Liver (tissue), 7 donors: ENCODE measurements at regions not wholly inside any gene's neighbourhood (a gene's known extent, or its start where the extent isn't known, plus 50 kb on each side); places are given as distances from the start of the nearest gene placed in this dataset.

Experiments used
- DNase-seq: peaks from one replicate; pipeline ENCODE4 v3.0.0-alpha.2; 2017; ENCODE audit warnings: low spot score
- H3K27ac ChIP-seq, 2 donors: one replicate each; pipeline ENCODE4 v1.7.0; 2013; ENCODE audit warnings: inconsistent platforms in 2 of 2, low read length in 2 of 2, control low read depth in 1 of 2, low read depth in 1 of 2, mild to moderate bottlenecking in 1 of 2
- H3K27me3 ChIP-seq, 4 donors: one replicate each; pipeline versions ENCODE4 v1.6.1 to v1.7.0; 2013; ENCODE audit warnings: low read length in 3 of 4, inconsistent platforms in 1 of 4, mild to moderate bottlenecking in 1 of 4, moderate library complexity in 1 of 4; ENCODE audit not compliant: control insufficient read depth in 4 of 4, insufficient read depth in 4 of 4
- H3K36me3 ChIP-seq, 4 donors: one replicate each; pipeline versions ENCODE4 v1.6.1 to v1.7.0; 2013; ENCODE audit warnings: low read length in 3 of 4, mild to moderate bottlenecking in 3 of 4, low read depth in 1 of 4, moderate library complexity in 1 of 4; ENCODE audit not compliant: control insufficient read depth in 4 of 4, insufficient read depth in 3 of 4
- H3K4me1 ChIP-seq, 4 donors: one replicate each; pipeline versions ENCODE4 v1.6.1 to v1.7.0; 2013; ENCODE audit warnings: low read length in 3 of 4, mild to moderate bottlenecking in 3 of 4, moderate library complexity in 1 of 4; ENCODE audit not compliant: control insufficient read depth in 4 of 4, insufficient read depth in 4 of 4
- H3K4me3 ChIP-seq, 3 donors: one replicate each; pipeline versions ENCODE4 v1.6.1 to v1.7.0; 2013; ENCODE audit warnings: low read length in 3 of 3, control low read depth in 1 of 3, low read depth in 1 of 3, mild to moderate bottlenecking in 1 of 3
- H3K9ac ChIP-seq, 2 donors: one replicate each; pipeline ENCODE4 v1.7.0; 2013; ENCODE audit warnings: low read length in 2 of 2, mild to moderate bottlenecking in 2 of 2, moderate library complexity in 2 of 2, control low read depth in 1 of 2, low read depth in 1 of 2
- H3K9me3 ChIP-seq, 4 donors: one replicate each; pipeline versions ENCODE4 v1.6.1 to v1.7.0; 2013; ENCODE audit warnings: low read length in 3 of 4; ENCODE audit not compliant: control insufficient read depth in 4 of 4
- GABPA ChIP-seq, 2 donors: IDR thresholded peaks in 1 of 2; conservative IDR thresholded peaks in 1 of 2; 2 replicates each; pipeline ENCODE4 v1.6.1; 2016; ENCODE audit warnings: antibody characterized with exemption in 2 of 2, mild to moderate bottlenecking in 1 of 2, moderate library complexity in 1 of 2
- HNF4G ChIP-seq: IDR thresholded peaks from 2 replicates; pipeline ENCODE4 v1.6.1; 2016; ENCODE audit warnings: antibody characterized with exemption
- MAX ChIP-seq: IDR thresholded peaks from 2 replicates; pipeline ENCODE4 v1.6.1; 2016; ENCODE audit warnings: antibody characterized with exemption
- NR2F2 ChIP-seq: IDR thresholded peaks from 2 replicates; pipeline ENCODE4 v1.6.1; 2016; ENCODE audit warnings: antibody characterized with exemption
- RAD21 ChIP-seq, 2 donors: IDR thresholded peaks; 2 replicates each; pipeline ENCODE4 v1.6.1; 2016; ENCODE audit warnings: antibody characterized with exemption in 2 of 2, mild to moderate bottlenecking in 2 of 2
- REST ChIP-seq: IDR thresholded peaks from 2 replicates; pipeline ENCODE4 v1.6.1; 2016; ENCODE audit warnings: antibody characterized with exemption, mild to moderate bottlenecking
- YY1 ChIP-seq: IDR thresholded peaks from 2 replicates; pipeline ENCODE4 v1.6.1; 2016; ENCODE audit warnings: antibody characterized with exemption, mild to moderate bottlenecking
- WGBS: extraction: QIAGEN DNeasy Blood & Tissue Kit; methylation state at CpG from one replicate; pipeline ENCODE4 v1.1.7; 2013; 5-methylcytosine and 5-hydroxymethylcytosine counted together
- donor health status: healthy.
- donor health status: healthy.
- donor health status: healthy.
- donor health status: healthy.

GRCh38 chr12:105993766-105994555, 144.8 kb downstream of the NUAK1 start:
- no peak for TF ChIP-seq YY1
- TF ChIP-seq REST, result no peak
- TF ChIP-seq GABPA (IDR thresholded peaks at IDR 0.05 in 1 of 2, conservative IDR thresholded peaks at IDR 0.05 in 1 of 2), result no peak
- H3K9ac ChIP-seq, result no peak overlapping the region
- no peak overlapping the region for H3K27ac ChIP-seq
- H3K4me1 ChIP-seq, result no peaks in the 10 kb centered on the region
- no peak overlapping the region for H3K4me3 ChIP-seq
- DNase-seq, result no peak
- no peaks in the 10 kb centered on the region for H3K36me3 ChIP-seq
- 78% methylated on average over 22 of the region's 22 CpGs for WGBS
- no peaks in the 10 kb centered on the region for H3K9me3 ChIP-seq
- no peaks in the 10 kb centered on the region for H3K27me3 ChIP-seq

GRCh38 chr12:105995961-105996431, 142.8 kb downstream of the NUAK1 start:
- Histone ChIP-seq H3K27ac (no peak overlapping the region), H3K9ac (no peak overlapping the region), H3K36me3 (no peaks in the 10 kb centered on the region), H3K4me1 (no peaks in the 10 kb centered on the region), H3K4me3 (no peak overlapping the region), H3K9me3 (no peaks in the 10 kb centered on the region), H3K27me3 (no peaks in the 10 kb centered on the region)
- no peak for TF ChIP-seq GABPA (IDR thresholded peaks at IDR 0.05 in 1 of 2, conservative IDR thresholded peaks at IDR 0.05 in 1 of 2)
- no peak for TF ChIP-seq HNF4G
- no peak for TF ChIP-seq RAD21 (IDR thresholded peaks at IDR 0.05)
- WGBS, result 97% methylated on average over 4 of the region's 4 CpGs
- no peak for DNase-seq

- TF ChIP-seq GABPA (IDR thresholded peaks at IDR 0.05 in 1 of 2, conservative IDR thresholded peaks at IDR 0.05 in 1 of 2) (no peak), MAX (no peak), REST (no peak), YY1 (no peak), NR2F2 (no peak), HNF4G (no peak), RAD21 (IDR thresholded peaks at IDR 0.05) (no peak)
- Histone ChIP-seq H3K27ac (no peak overlapping the region), H3K27me3 (no peaks in the 10 kb centered on the region), H3K9ac (no peak overlapping the region), H3K4me3 (no peak overlapping the region), H3K4me1 (no peaks in the 10 kb centered on the region), H3K36me3 (no peaks in the 10 kb centered on the region), H3K9me3 (no peaks in the 10 kb centered on the region)
- no peak for DNase-seq
- 80% methylated on average over 1 of the region's 1 CpG for WGBS
Observed at GRCh38 chr12:105998561-105998960, 140.2 kb downstream of the NUAK1 start.
